H1 (cell line): ENCODE measurements at regions not wholly inside any gene's neighbourhood (a gene's known extent, or its start where the extent isn't known, plus 50 kb on each side); places are given as distances from the start of the nearest gene placed in this dataset.

Source experiments
- CTCF ChIA-PET: fragments of 300-600 bp; sonication (Branson Sonifier 250); formaldehyde crosslinking; loops from one replicate; lab custom pipeline; 2021; ENCODE audit not compliant: partially characterized antibody; lab: Charles Lee
- POLR2A ChIA-PET: fragments of 300-600 bp; sonication (Branson Sonifier 250); formaldehyde crosslinking; loops from one replicate; lab custom pipeline; 2021; ENCODE audit warnings: inconsistent platforms; ENCODE audit not compliant: partially characterized antibody; lab: Charles Lee
- DNase-seq, 2 experiments: peaks; one replicate each; pipeline versions ENCODE4 v3.0.0 to v3.0.0-alpha.2; 2010 to 2022; ENCODE audit warnings: low spot score in 2 of 2, low read depth in 1 of 2, mixed read lengths in 1 of 2
- FAIRE-seq: peaks from 2 replicates; lab custom pipeline; 2011; peaks lifted over from hg19 to GRCh38; lab: Jason Lieb, UNC
- H2AFZ ChIP-seq: 2 replicates; pipeline ENCODE4 v1.8.1; 2012; ENCODE audit warnings: low read length, inconsistent platforms
- H2AK5ac ChIP-seq: 2 replicates; pipeline ENCODE4 v1.6.1; 2013; ENCODE audit warnings: low read depth, low read length
- H2BK120ac ChIP-seq: replicated peaks from 2 replicates; pipeline ENCODE3; 2013; ENCODE audit warnings: low read depth, low read length, inconsistent platforms
- H2BK12ac ChIP-seq: 2 replicates; pipeline ENCODE4 v1.6.1; 2013; ENCODE audit warnings: low read depth, low read length
- H2BK15ac ChIP-seq: 2 replicates; pipeline ENCODE4 v1.6.1; 2013; ENCODE audit warnings: low read length
- H2BK20ac ChIP-seq: 2 replicates; pipeline ENCODE4 v1.6.1; 2013; ENCODE audit warnings: low read length
- H2BK5ac ChIP-seq: 2 replicates; pipeline ENCODE4 v1.6.1; 2013; ENCODE audit warnings: low read depth, low read length
- H3K14ac ChIP-seq: 2 replicates; pipeline ENCODE4 v1.6.1; 2013; ENCODE audit warnings: inconsistent platforms; ENCODE audit not compliant: insufficient read length
- H3K18ac ChIP-seq: 2 replicates; pipeline ENCODE4 v1.6.1; 2013; ENCODE audit warnings: low read length; ENCODE audit errors: extremely low read depth
- H3K23ac ChIP-seq: 2 replicates; pipeline ENCODE4 v1.6.1; 2013; ENCODE audit warnings: inconsistent platforms; ENCODE audit not compliant: insufficient read length
- H3K23me2 ChIP-seq: 2 replicates; pipeline ENCODE4 v1.6.1; 2013; ENCODE audit warnings: low read depth, low read length
- H3K27ac ChIP-seq: 2 replicates; pipeline ENCODE4 v1.6.1; 2011; ENCODE audit warnings: low read depth, low read length, inconsistent platforms
- H3K27me3 ChIP-seq, 4 experiments: replicated peaks in 1 of 4; 1 replicate in 1 of 4; 2 replicates in 3 of 4; pipeline versions ENCODE4 v1.6.1 to v1.8.1; 2011 to 2013; ENCODE audit warnings: low read length in 3 of 4, mild to moderate bottlenecking in 3 of 4, inconsistent platforms in 2 of 4, mixed read lengths in 2 of 4, moderate library complexity in 1 of 4; ENCODE audit not compliant: control insufficient read depth in 3 of 4, insufficient read depth in 3 of 4; ENCODE audit errors: extremely low read depth in 1 of 4
- H3K36me3 ChIP-seq, 4 experiments: 2 replicates each; pipeline versions ENCODE4 v1.6.1 to v1.8.1; 2011 to 2013; ENCODE audit warnings: mild to moderate bottlenecking in 4 of 4, low read length in 3 of 4, moderate library complexity in 2 of 4, control low read depth in 1 of 4, inconsistent platforms in 1 of 4; ENCODE audit not compliant: insufficient read depth in 4 of 4, control insufficient read depth in 2 of 4
- H3K4ac ChIP-seq: replicated peaks from 2 replicates; pipeline ENCODE3; 2013; ENCODE audit warnings: low read length, low read depth, mixed read lengths, inconsistent platforms; ENCODE audit not compliant: insufficient read length
- H3K4me1 ChIP-seq, 4 experiments: replicated peaks in 1 of 4; 1 replicate in 1 of 4; 2 replicates in 3 of 4; pipeline versions ENCODE4 v1.6.1 to v1.8.1; 2011 to 2013; ENCODE audit warnings: low read length in 3 of 4, inconsistent platforms in 2 of 4, mixed read lengths in 1 of 4; ENCODE audit not compliant: insufficient read depth in 4 of 4, control insufficient read depth in 3 of 4
- H3K4me2 ChIP-seq, 2 experiments: 2 replicates each; pipeline versions ENCODE4 v1.6.1 to v1.8.1; 2011 to 2013; ENCODE audit warnings: low read depth in 2 of 2, low read length in 2 of 2, control low read depth in 1 of 2, inconsistent platforms in 1 of 2, mild to moderate bottlenecking in 1 of 2; ENCODE audit not compliant: insufficient read depth in 1 of 2
- H3K4me3 ChIP-seq, 4 experiments: fragments of 200-600, 300-600 bp in 1 of 4; sonication (generic), shearing (Covaris generic), sonication (Bioruptor Twin) in 1 of 4; 2 replicates each; pipeline versions ENCODE4 v1.5.1 to v1.8.1; 2011 to 2016; ENCODE audit warnings: low read length in 4 of 4, low read depth in 3 of 4, control low read depth in 2 of 4, inconsistent platforms in 2 of 4, mild to moderate bottlenecking in 2 of 4, mixed read lengths in 1 of 4, moderate library complexity in 1 of 4; ENCODE audit not compliant: insufficient read depth in 2 of 4; ENCODE audit errors: extremely low read depth in 1 of 4
- H3K56ac ChIP-seq: replicated peaks from 2 replicates; pipeline ENCODE3; 2013; ENCODE audit warnings: low read depth, mild to moderate bottlenecking, mixed read lengths, low read length, inconsistent platforms; ENCODE audit not compliant: insufficient read length
- H3K79me1 ChIP-seq: 2 replicates; pipeline ENCODE4 v1.6.1; 2013; ENCODE audit warnings: low read depth, low read length, control low read depth
- H3K79me2 ChIP-seq, 2 experiments: 2 replicates each; pipeline versions ENCODE4 v1.6.1 to v1.8.1; 2012 to 2013; ENCODE audit warnings: low read length in 2 of 2, mild to moderate bottlenecking in 2 of 2, inconsistent platforms in 1 of 2; ENCODE audit not compliant: insufficient read depth in 2 of 2, control insufficient read depth in 1 of 2
- H3K9ac ChIP-seq, 4 experiments: replicated peaks in 1 of 4; 1 replicate in 1 of 4; 2 replicates in 3 of 4; pipeline versions ENCODE4 v1.6.1 to v1.8.1; 2011 to 2013; ENCODE audit warnings: low read depth in 3 of 4, low read length in 3 of 4, control low read depth in 2 of 4, mild to moderate bottlenecking in 2 of 4, moderate library complexity in 2 of 4, inconsistent platforms in 1 of 4; ENCODE audit errors: extremely low read depth in 1 of 4
- H3K9me3 ChIP-seq, 2 experiments: 2 replicates each; pipeline versions ENCODE4 v1.6.1 to v1.8.1; 2012 to 2013; ENCODE audit warnings: mild to moderate bottlenecking in 2 of 2, moderate library complexity in 2 of 2, control low read depth in 1 of 2, inconsistent platforms in 1 of 2, low read depth in 1 of 2, low read length in 1 of 2, mixed read lengths in 1 of 2; ENCODE audit not compliant: insufficient read depth in 2 of 2
- H4K20me1 ChIP-seq, 2 experiments: replicated peaks in 1 of 2; 2 replicates each; pipeline versions ENCODE3 to v1.8.1; 2011 to 2013; ENCODE audit warnings: inconsistent platforms in 2 of 2, low read length in 2 of 2, mild to moderate bottlenecking in 1 of 2; ENCODE audit not compliant: insufficient read depth in 2 of 2, control insufficient read depth in 1 of 2
- H4K5ac ChIP-seq: 2 replicates; pipeline ENCODE4 v1.6.1; 2013; ENCODE audit warnings: low read length, low read depth, mixed read lengths, inconsistent platforms; ENCODE audit not compliant: insufficient read length
- H4K8ac ChIP-seq: 2 replicates; pipeline ENCODE4 v1.8.0; 2013; ENCODE audit warnings: mild to moderate bottlenecking, moderate library complexity, low read length, inconsistent platforms; ENCODE audit not compliant: insufficient read depth; ENCODE audit errors: extremely low read depth
- H4K91ac ChIP-seq: replicated peaks from 2 replicates; pipeline ENCODE3; 2013; ENCODE audit warnings: low read length, mixed read lengths, inconsistent platforms; ENCODE audit not compliant: insufficient read length
- BRCA1 ChIP-seq: IDR thresholded peaks from 2 replicates; pipeline ENCODE4 v1.6.1; 2012; ENCODE audit warnings: low read depth, low read length, improper control_type of control experiment
- CBX5 ChIP-seq: fragments of 300-800, 300-1000 bp; sonication (generic); IDR thresholded peaks from 2 replicates; pipeline ENCODE4 v1.7.1; 2016; ENCODE audit warnings: antibody characterized with exemption, low read length, low read depth
- CTCF ChIP-seq, 3 experiments: IDR thresholded peaks; 1 replicate in 2 of 3; 2 replicates in 1 of 3; pipeline versions ENCODE4 v1.5.1 to v1.6.1; 2011; ENCODE audit warnings: low read length in 3 of 3, mild to moderate bottlenecking in 3 of 3, inconsistent platforms in 2 of 3, low read depth in 1 of 3, moderate library complexity in 1 of 3; ENCODE audit not compliant: insufficient read depth in 1 of 3; ENCODE audit errors: control extremely low read depth in 1 of 3
- FOSL1 ChIP-seq: IDR thresholded peaks from 2 replicates; pipeline ENCODE4 v1.6.1; 2011; ENCODE audit warnings: mild to moderate bottlenecking, low read depth, low read length, moderate library complexity; ENCODE audit not compliant: insufficient read depth
- JUN ChIP-seq: IDR thresholded peaks from 2 replicates; pipeline ENCODE4 v1.6.1; 2011; ENCODE audit warnings: low read depth, mild to moderate bottlenecking, improper control_type of control experiment, low read length
- PHF8 ChIP-seq: fragments of 200-600 bp; sonication (generic); conservative IDR thresholded peaks from 2 replicates; pipeline ENCODE4 v1.7.1; 2012; ENCODE audit warnings: low read depth, mild to moderate bottlenecking, inconsistent platforms, low read length, moderate library complexity
- POLR2AphosphoS5 ChIP-seq: IDR thresholded peaks from 2 replicates; pipeline ENCODE4 v1.6.1; 2011; ENCODE audit warnings: low read depth, low read length
- RFX5 ChIP-seq: IDR thresholded peaks from 2 replicates; pipeline ENCODE4 v1.6.1; 2011; ENCODE audit warnings: low read depth, low read length, improper control_type of control experiment, borderline replicate concordance
- SIRT6 ChIP-seq: IDR thresholded peaks from one replicate; pipeline ENCODE4 v1.7.1; 2012; ENCODE audit warnings: low read length, inconsistent platforms
- SIX5 ChIP-seq: IDR thresholded peaks from 2 replicates; pipeline ENCODE4 v1.6.1; 2011; ENCODE audit warnings: mild to moderate bottlenecking, low read depth, low read length
- SUZ12 ChIP-seq: fragments of 200-600 bp; sonication (generic); IDR thresholded peaks from 2 replicates; pipeline ENCODE4 v1.6.1; 2012; ENCODE audit warnings: mild to moderate bottlenecking, inconsistent platforms, low read length, moderate library complexity, mixed read lengths
- TAF1 ChIP-seq: IDR thresholded peaks from 2 replicates; pipeline ENCODE4 v1.6.1; 2011; ENCODE audit warnings: mild to moderate bottlenecking, low read depth, low read length
- ZNF274 ChIP-seq: IDR thresholded peaks from 2 replicates; pipeline ENCODE4 v1.7.0; 2012; ENCODE audit warnings: low read length, borderline replicate concordance; ENCODE audit errors: extremely low read depth
- WGBS, 2 experiments: shearing (Covaris generic) in 1 of 2; methylation state at CpG; one replicate each; pipeline versions ENCODE4 v1.1.6 to v1.1.7; 2013 to 2015; ENCODE audit warnings: low lambda C conversion rate in 2 of 2, mixed read lengths in 2 of 2, inconsistent platforms in 1 of 2, low coverage in 1 of 2, missing lambda C conversion rate in 1 of 2; ENCODE audit not compliant: insufficient replicate concordance in 2 of 2, insufficient coverage in 1 of 2, insufficient read length in 1 of 2; ENCODE audit errors: extremely low coverage in 1 of 2, missing lambda C conversion rate in 1 of 2; 5-methylcytosine and 5-hydroxymethylcytosine counted together

- no peak overlapping the region for H2BK120ac ChIP-seq
- no peak overlapping the region for H2BK15ac ChIP-seq
- H3K23ac ChIP-seq: no peak overlapping the region
- no peak overlapping the region for H2BK20ac ChIP-seq
- no peak overlapping the region for H4K91ac ChIP-seq
- H3K9me3 ChIP-seq: no peaks in the 10 kb centered on the region
- FAIRE-seq (no peak), DNase-seq (no peak)
- no peak overlapping the region for H2BK12ac ChIP-seq
- H3K14ac ChIP-seq: no peak overlapping the region
- H3K79me1 ChIP-seq: no peaks in the 10 kb centered on the region
- ChIA-PET CTCF (no interaction called here), POLR2A (no interaction called here)
- H2AFZ ChIP-seq: no peak overlapping the region
- 50% methylated on average over 2 of the region's 2 CpGs; no CpG with 5 or more reads in 1 of the 2 experiments for WGBS, 2 experiments
- no peaks in the 10 kb centered on the region for H3K27me3 ChIP-seq
- no peaks in the 10 kb centered on the region for H3K79me2 ChIP-seq
- no peak overlapping the region for H2AK5ac ChIP-seq
- H4K20me1 ChIP-seq: no peaks in the 10 kb centered on the region
- H3K23me2 ChIP-seq: no peaks in the 10 kb centered on the region
- H3K27ac ChIP-seq: no peak overlapping the region
- no peak overlapping the region for H2BK5ac ChIP-seq
- TF ChIP-seq RFX5: no peak
- TF ChIP-seq TAF1: no peak
- no peak for TF ChIP-seq SUZ12
- TF ChIP-seq CTCF (IDR thresholded peaks at IDR 0.05; ENCODE audit: control extremely low read depth in 1 of 3, insufficient read depth in 1 of 3, low read depth in 1 of 3, low read length in 3 of 3): no peak
- no peak for TF ChIP-seq FOSL1
- no peak for TF ChIP-seq CBX5
- no peak for TF ChIP-seq ZNF274
- no peak for TF ChIP-seq SIRT6
- TF ChIP-seq BRCA1: no peak
- no peak for TF ChIP-seq JUN
- no peak for TF ChIP-seq POLR2AphosphoS5
- TF ChIP-seq SIX5: no peak
- no peak for TF ChIP-seq PHF8
- H3K36me3 ChIP-seq: no peaks in the 10 kb centered on the region
- no peak overlapping the region for H3K4me3 ChIP-seq
- H3K4ac ChIP-seq: no peak overlapping the region
- H3K4me2 ChIP-seq: no peak overlapping the region
- H3K56ac ChIP-seq: no peak overlapping the region
- no peak overlapping the region for H3K18ac ChIP-seq
- H3K4me1 ChIP-seq: no peaks in the 10 kb centered on the region
- H4K8ac ChIP-seq: no peak overlapping the region
- no peak overlapping the region for H3K9ac ChIP-seq
- H4K5ac ChIP-seq: no peak overlapping the region
Measured at GRCh38 chrX:125522752-125523151, 203.1 kb downstream of the TEX13C start.
